Thymus (tissue), 11 donors: ENCODE measurements at regions not wholly inside any gene's neighbourhood (a gene's known extent, or its start where the extent isn't known, plus 50 kb on each side); places are given as distances from the start of the nearest gene placed in this dataset.

Experiments
- DNase-seq, 9 donors: peaks; one replicate each; pipeline ENCODE4 v3.0.0-alpha.2; 2013; ENCODE audit warnings: low spot score in 9 of 9, low read depth in 6 of 9, missing footprints in 1 of 9
- H3K27ac ChIP-seq, 2 donors: one replicate each; pipeline ENCODE4 v1.5.1; 2013; ENCODE audit warnings: control low read depth in 1 of 2, low read depth in 1 of 2, low read length in 1 of 2, mild to moderate bottlenecking in 1 of 2, moderate library complexity in 1 of 2
- H3K27me3 ChIP-seq, 2 donors: one replicate each; pipeline ENCODE4 v1.5.1; 2013; ENCODE audit warnings: low read length in 1 of 2; ENCODE audit not compliant: control insufficient read depth in 2 of 2, insufficient read depth in 1 of 2
- H3K36me3 ChIP-seq, 2 donors: one replicate each; pipeline ENCODE4 v1.5.1; 2013; ENCODE audit warnings: low read length in 1 of 2, mild to moderate bottlenecking in 1 of 2, moderate library complexity in 1 of 2; ENCODE audit not compliant: control insufficient read depth in 2 of 2, insufficient read depth in 2 of 2
- H3K4me1 ChIP-seq, 2 donors: one replicate each; pipeline ENCODE4 v1.5.1; 2013; ENCODE audit warnings: low read length in 2 of 2; ENCODE audit not compliant: control insufficient read depth in 2 of 2, insufficient read depth in 2 of 2
- H3K4me3 ChIP-seq, 2 donors: one replicate each; pipeline ENCODE4 v1.5.1; 2013; ENCODE audit warnings: low read length in 2 of 2, control low read depth in 1 of 2, mild to moderate bottlenecking in 1 of 2
- H3K9me3 ChIP-seq, 2 donors: one replicate each; pipeline ENCODE4 v1.5.1; 2013; ENCODE audit warnings: low read length in 1 of 2, mild to moderate bottlenecking in 1 of 2; ENCODE audit not compliant: control insufficient read depth in 2 of 2, insufficient read depth in 1 of 2
- WGBS: extraction: QIAGEN DNeasy Blood & Tissue Kit; methylation state at CpG from one replicate; pipeline ENCODE4 v1.1.7; 2013; 5-methylcytosine and 5-hydroxymethylcytosine counted together
- donor health status: healthy.

GRCh38 chr6:1028723-1029122 is 283.2 kb upstream of the FOXQ1 start:
- Histone ChIP-seq H3K9me3 (no peaks in the 10 kb centered on the region), H3K4me1 (no peaks in the 10 kb centered on the region), H3K27me3 (no peaks in the 10 kb centered on the region), H3K36me3 (no peaks in the 10 kb centered on the region), H3K27ac (no peak overlapping the region), H3K4me3 (no peak overlapping the region)
- WGBS = 96% methylated on average over 8 of the region's 8 CpGs
- DNase-seq = no peak

GRCh38 chr6:1027795-1028569 is 283.9 kb upstream of the FOXQ1 start:
- no peaks in the 10 kb centered on the region for H3K9me3 ChIP-seq
- no peak for DNase-seq
- no peak overlapping the region for H3K27ac ChIP-seq
- no peaks in the 10 kb centered on the region for H3K27me3 ChIP-seq
- H3K4me3 ChIP-seq = no peak overlapping the region
- no peaks in the 10 kb centered on the region for H3K36me3 ChIP-seq
- H3K4me1 ChIP-seq = no peaks in the 10 kb centered on the region
- 81% methylated on average over 9 of the region's 9 CpGs for WGBS

GRCh38 chr6:1027109-1027794 is 284.6 kb upstream of the FOXQ1 start:
- Histone ChIP-seq H3K27ac (no peak overlapping the region), H3K4me1 (no peaks in the 10 kb centered on the region), H3K36me3 (no peaks in the 10 kb centered on the region), H3K27me3 (no peaks in the 10 kb centered on the region), H3K4me3 (no peak overlapping the region), H3K9me3 (no peaks in the 10 kb centered on the region)
- WGBS = 66% methylated on average over 9 of the region's 9 CpGs
- DNase-seq = no peak

- H3K9me3 ChIP-seq = peaks cover 0 to 3% of the 10 kb centered on the region in 2 donors
- 94% methylated on average over 3 of the region's 3 CpGs for WGBS
- no peaks in the 10 kb centered on the region for H3K27me3 ChIP-seq
- H3K4me3 ChIP-seq = no peak overlapping the region
- no peak overlapping the region for H3K27ac ChIP-seq
- no peaks in the 10 kb centered on the region for H3K4me1 ChIP-seq
- DNase-seq = no peak
- no peaks in the 10 kb centered on the region for H3K36me3 ChIP-seq
These were observed 286.1 kb upstream of the FOXQ1 start for GRCh38 chr6:1025821-1026220.

GRCh38 chr6:1024587-1024986 is 287.3 kb upstream of the FOXQ1 start:
- Histone ChIP-seq H3K4me1 (no peaks in the 10 kb centered on the region), H3K9me3 (peaks cover 0 to 3% of the 10 kb centered on the region in 2 donors), H3K27me3 (no peaks in the 10 kb centered on the region), H3K27ac (no peak overlapping the region), H3K4me3 (no peak overlapping the region), H3K36me3 (no peaks in the 10 kb centered on the region)
- no peak for DNase-seq
- 83% methylated on average over 9 of the region's 9 CpGs for WGBS

GRCh38 chr6:1024161-1024560 is 287.7 kb upstream of the FOXQ1 start:
- H3K27ac ChIP-seq = no peak overlapping the region
- H3K36me3 ChIP-seq = no peaks in the 10 kb centered on the region
- DNase-seq = no peak
- H3K9me3 ChIP-seq = peaks cover 0 to 3% of the 10 kb centered on the region in 2 donors
- WGBS = 93% methylated on average over 6 of the region's 6 CpGs
- no peaks in the 10 kb centered on the region for H3K4me1 ChIP-seq
- H3K27me3 ChIP-seq = no peaks in the 10 kb centered on the region
- no peak overlapping the region for H3K4me3 ChIP-seq

GRCh38 chr6:1023229-1023628 is 288.7 kb upstream of the FOXQ1 start:
- H3K27ac ChIP-seq = no peak overlapping the region
- no peaks in the 10 kb centered on the region for H3K27me3 ChIP-seq
- no peak for DNase-seq
- 95% methylated on average over 4 of the region's 4 CpGs for WGBS
- peaks cover 0 to 3% of the 10 kb centered on the region in 2 donors for H3K9me3 ChIP-seq
- H3K36me3 ChIP-seq = no peaks in the 10 kb centered on the region
- no peaks in the 10 kb centered on the region for H3K4me1 ChIP-seq
- H3K4me3 ChIP-seq = no peak overlapping the region

- no peak for DNase-seq
- Histone ChIP-seq H3K4me3 (no peak overlapping the region), H3K9me3 (peaks cover 0 to 3% of the 10 kb centered on the region in 2 donors), H3K36me3 (no peaks in the 10 kb centered on the region), H3K27ac (no peak overlapping the region), H3K4me1 (no peaks in the 10 kb centered on the region), H3K27me3 (no peaks in the 10 kb centered on the region)
- WGBS = 100% methylated on average over 2 of the region's 2 CpGs
These were observed 289.2 kb upstream of the FOXQ1 start for GRCh38 chr6:1022719-1023118.

GRCh38 chr6:1020837-1021236 is 291.1 kb upstream of the FOXQ1 start:
- no peaks in the 10 kb centered on the region for H3K27me3 ChIP-seq
- no peak overlapping the region for H3K27ac ChIP-seq
- DNase-seq = no peak
- no peaks in the 10 kb centered on the region for H3K4me1 ChIP-seq
- peaks cover 0 to 3% of the 10 kb centered on the region in 2 donors for H3K9me3 ChIP-seq
- WGBS = 96% methylated on average over 2 of the region's 2 CpGs
- H3K36me3 ChIP-seq = no peaks in the 10 kb centered on the region
- no peak overlapping the region for H3K4me3 ChIP-seq
